Hematopoietic multipotent progenitor cell treated with erythropoietin and hydrocortisone succinate and interleukin-3 and kit ligand, for 17 days (in vitro differentiated cells): ENCODE measurements at regions not wholly inside any gene's neighbourhood (a gene's known extent, or its start where the extent isn't known, plus 50 kb on each side); places are given as distances from the start of the nearest gene placed in this dataset.

ENCODE experiments used
- DNase-seq: peaks from one replicate; pipeline ENCODE4 v3.0.0-alpha.2; 2015; ENCODE audit warnings: low spot score

DNA sequence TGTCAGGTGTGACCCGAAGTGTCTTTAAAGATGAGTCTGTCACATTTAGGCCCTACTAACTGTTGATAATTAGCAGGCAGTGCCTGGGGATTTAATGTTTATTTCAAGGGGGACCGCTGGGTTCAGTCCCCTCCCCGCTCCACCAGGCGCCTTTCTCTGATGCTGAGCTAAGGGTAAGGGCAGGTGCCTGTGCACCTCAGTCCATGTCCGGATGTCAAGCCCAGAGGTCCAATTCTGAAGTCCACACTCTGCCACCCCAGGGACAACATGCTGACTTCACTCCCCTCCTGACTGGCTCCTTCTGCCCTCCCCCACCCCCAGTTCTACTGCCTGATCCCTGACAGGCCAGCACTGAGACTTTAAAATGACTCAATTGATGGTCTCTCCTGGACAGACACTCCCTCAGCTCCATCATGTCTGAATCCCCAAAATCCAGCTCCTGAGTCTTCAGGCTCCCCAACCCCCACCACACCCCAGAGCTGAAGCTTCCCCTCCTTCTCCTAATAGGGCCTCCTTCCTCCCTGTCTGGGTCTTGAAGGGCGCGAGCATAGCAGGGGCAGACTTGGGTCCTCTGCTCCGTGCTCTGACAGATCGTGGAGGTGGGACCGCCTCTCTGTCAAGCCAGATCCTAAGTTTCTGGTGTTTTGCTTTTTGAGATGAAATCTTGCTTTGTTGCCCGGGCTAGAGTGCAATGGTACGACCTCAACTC lies 49.8 kb upstream of the ANO1 start:
- DNase-seq, result no peak
